ENCODE measurements at regions not wholly inside any gene's neighbourhood (a gene's known extent, or its start where the extent isn't known, plus 50 kb on each side); places are given as distances from the start of the nearest gene placed in this dataset.

- no peak for TF ChIP-seq POLR2A (IDR thresholded peaks at IDR 0.05; ENCODE audit: low read length)
- no peak for TF ChIP-seq GATA1 (IDR thresholded peaks at IDR 0.05; ENCODE audit: low read depth, low read length)
These were observed 456.7 kb upstream of the ACTBL2 start for GRCh38 chr5:57939335-57939734.
